ENCODE measurements at regions not wholly inside any gene's neighbourhood (a gene's known extent, or its start where the extent isn't known, plus 50 kb on each side); places are given as distances from the start of the nearest gene placed in this dataset.
A peak's percentile ranks its signal among the peaks of the same experiment; 100 is the strongest.

DNA sequence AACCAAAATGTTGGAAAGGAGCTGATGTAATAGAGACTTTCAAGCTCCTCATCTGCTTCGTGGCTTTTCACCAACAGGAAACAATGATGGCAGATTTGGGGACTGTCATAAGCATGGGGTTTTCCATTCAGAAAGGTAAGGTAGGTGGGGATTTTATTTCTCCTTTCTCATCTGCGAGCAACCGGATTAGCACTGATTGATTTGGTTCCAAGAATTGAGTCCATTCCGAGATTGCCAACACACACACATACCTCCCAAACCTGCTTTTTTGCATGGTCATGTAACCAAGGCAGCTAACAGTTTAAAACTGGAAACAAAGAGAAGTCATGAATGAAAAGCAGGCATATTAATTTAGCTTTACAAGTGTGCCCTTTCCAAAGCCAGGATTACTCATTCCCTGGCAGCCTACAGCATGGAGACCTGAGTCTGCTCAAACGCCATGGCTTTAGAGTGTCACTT is 63.0 kb upstream of the LNX1 start:
- no peak overlapping the region for H3K4me3 ChIP-seq (ENCODE audit: low read depth, low read length)
- TF ChIP-seq, protein P1, sequence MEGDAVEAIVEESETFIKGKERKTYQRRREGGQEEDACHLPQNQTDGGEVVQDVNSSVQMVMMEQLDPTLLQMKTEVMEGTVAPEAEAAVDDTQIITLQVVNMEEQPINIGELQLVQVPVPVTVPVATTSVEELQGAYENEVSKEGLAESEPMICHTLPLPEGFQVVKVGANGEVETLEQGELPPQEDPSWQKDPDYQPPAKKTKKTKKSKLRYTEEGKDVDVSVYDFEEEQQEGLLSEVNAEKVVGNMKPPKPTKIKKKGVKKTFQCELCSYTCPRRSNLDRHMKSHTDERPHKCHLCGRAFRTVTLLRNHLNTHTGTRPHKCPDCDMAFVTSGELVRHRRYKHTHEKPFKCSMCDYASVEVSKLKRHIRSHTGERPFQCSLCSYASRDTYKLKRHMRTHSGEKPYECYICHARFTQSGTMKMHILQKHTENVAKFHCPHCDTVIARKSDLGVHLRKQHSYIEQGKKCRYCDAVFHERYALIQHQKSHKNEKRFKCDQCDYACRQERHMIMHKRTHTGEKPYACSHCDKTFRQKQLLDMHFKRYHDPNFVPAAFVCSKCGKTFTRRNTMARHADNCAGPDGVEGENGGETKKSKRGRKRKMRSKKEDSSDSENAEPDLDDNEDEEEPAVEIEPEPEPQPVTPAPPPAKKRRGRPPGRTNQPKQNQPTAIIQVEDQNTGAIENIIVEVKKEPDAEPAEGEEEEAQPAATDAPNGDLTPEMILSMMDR (IDR thresholded peaks at IDR 0.05; ENCODE audit: insufficient read depth, low read depth, low read length, missing control alignments), result no peak
- DNase-seq (ENCODE audit: low read depth), result peak; percentile 67

DNA sequence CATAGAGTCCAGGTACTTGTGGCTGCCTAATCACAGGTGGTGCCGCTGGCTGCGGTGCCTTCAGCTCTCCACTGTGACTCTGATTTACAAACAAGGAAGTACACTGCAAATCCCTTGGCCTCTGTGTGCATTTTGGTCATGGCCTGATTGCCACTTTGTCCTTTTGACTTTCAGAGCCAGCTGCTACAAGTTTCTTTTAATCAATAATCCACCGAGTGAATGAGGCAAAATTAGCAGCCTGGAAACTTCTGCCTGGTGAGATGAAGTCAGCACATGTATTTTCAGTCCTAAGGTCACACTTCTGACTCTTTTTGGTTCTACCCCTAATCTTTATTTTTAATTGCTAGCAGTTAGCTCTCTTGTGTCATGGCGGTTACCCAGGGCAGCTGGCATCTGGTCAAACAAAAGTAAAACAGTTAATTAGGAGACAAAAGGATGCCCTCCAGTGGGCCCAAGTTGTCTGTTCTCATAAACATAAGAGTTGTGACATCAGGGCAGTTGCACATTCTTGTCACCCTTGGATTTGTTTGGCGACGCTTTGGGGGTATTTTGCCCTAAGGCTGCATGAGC is 62.3 kb upstream of the LNX1 start:
- DNase-seq (ENCODE audit: low read depth), result peak; percentile 62
- TF ChIP-seq, protein P1 (IDR thresholded peaks at IDR 0.05; ENCODE audit: insufficient read depth, low read depth, low read length, missing control alignments), result no peak
- no peak overlapping the region for H3K4me3 ChIP-seq (ENCODE audit: low read depth, low read length)

DNA sequence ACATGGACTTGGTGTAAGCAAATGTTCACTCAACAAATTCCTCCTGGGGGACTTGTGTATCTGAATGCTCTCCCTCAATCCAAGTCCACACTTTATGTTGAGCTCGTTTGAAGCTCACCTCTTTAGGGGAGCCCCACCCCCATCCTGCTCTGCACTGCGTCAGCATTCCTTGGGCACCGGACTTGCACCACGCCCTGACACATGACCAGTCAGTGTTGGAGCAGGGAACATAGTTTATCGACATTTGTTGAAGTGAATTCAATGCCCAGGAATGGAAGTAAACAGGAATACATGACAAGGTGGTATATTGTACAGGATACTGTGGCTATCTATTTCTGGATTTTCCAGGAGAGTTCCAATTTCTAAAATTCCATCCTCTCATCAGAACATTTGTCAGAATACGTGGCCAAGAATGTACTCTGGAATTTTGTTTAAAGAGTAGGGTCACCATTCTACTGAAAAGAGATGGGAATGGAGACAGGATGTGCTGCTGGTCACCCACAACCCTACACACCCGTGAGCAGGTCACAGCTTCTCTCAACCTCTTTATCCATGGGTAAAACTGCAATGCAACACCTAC is 60.0 kb upstream of the LNX1 start:
- DNase-seq (ENCODE audit: low read depth), result no peak
- H3K4me3 ChIP-seq (ENCODE audit: low read depth, low read length), result no peak overlapping the region
- TF ChIP-seq, protein P1 (IDR thresholded peaks at IDR 0.05; ENCODE audit: insufficient read depth, low read depth, low read length, missing control alignments), result no peak

DNA sequence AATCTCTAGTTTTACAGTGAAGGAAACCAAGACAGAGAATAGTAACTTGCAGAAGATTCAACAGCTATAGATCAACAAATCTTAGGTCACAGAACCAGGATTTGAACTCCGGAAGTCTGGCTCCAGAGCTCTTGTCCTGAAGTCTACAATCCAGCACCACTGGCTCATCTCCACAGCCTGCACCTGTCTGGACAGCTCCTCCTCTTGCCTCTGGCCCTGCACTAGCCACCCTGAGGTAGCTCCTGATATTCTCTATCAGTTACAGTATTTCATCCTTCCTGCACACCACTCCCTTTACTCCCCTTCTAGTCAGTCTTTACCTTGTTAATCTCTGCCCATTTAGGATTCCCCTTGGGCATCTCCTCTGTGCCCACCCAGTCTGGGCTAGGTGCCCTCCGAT is 58.1 kb upstream of the LNX1 start:
- DNase-seq (ENCODE audit: low read depth), result no peak
- TF ChIP-seq, protein P1 (IDR thresholded peaks at IDR 0.05; ENCODE audit: insufficient read depth, low read depth, low read length, missing control alignments), result no peak
- no peak overlapping the region for H3K4me3 ChIP-seq (ENCODE audit: low read depth, low read length)

DNA sequence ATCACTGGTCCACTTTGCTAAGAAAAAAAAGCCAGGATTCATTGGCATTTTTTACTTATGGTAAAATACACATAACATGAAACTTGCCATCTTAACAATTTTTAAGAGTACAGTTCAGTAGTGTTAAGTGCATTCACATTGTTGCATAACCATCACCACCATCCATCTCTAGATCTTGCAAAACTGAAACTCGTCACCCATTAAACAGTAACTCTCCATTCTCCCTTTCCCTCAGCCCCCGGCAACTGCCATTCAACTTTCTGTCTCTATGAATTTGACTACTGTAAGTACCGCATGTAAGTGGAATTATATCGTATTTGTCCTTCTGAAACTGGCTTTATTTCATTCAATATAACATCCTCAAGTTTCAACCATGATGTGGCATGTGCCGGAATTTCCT is 56.3 kb upstream of the LNX1 start:
- peak; percentile 21 for DNase-seq (ENCODE audit: low read depth)
- no peak overlapping the region for H3K4me3 ChIP-seq (ENCODE audit: low read depth, low read length)
- TF ChIP-seq, protein P1 (IDR thresholded peaks at IDR 0.05; ENCODE audit: insufficient read depth, low read depth, low read length, missing control alignments), result no peak

DNA sequence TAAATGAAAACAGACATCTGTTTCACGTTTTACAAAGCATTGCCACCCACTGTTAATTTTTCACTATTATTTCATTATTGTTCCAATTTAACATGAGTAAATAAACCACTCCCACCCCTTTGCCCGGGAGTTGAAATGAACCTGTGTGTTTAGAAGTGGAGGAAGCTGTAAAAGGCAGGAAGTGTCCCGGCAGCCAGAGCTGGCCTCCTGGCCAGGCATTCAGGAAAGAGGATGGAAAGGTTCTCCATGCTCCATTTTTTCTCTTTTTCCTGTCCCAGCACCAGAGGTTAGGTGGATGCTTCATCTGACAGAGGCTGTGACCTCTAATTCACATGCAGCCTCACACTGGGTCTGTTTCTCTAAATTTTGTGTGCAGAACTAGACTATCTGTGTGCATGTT is 55.5 kb upstream of the LNX1 start:
- DNase-seq (ENCODE audit: low read depth), result no peak
- TF ChIP-seq, protein P1 (IDR thresholded peaks at IDR 0.05; ENCODE audit: insufficient read depth, low read depth, low read length, missing control alignments), result no peak
- H3K4me3 ChIP-seq (ENCODE audit: low read depth, low read length), result no peak overlapping the region

DNA sequence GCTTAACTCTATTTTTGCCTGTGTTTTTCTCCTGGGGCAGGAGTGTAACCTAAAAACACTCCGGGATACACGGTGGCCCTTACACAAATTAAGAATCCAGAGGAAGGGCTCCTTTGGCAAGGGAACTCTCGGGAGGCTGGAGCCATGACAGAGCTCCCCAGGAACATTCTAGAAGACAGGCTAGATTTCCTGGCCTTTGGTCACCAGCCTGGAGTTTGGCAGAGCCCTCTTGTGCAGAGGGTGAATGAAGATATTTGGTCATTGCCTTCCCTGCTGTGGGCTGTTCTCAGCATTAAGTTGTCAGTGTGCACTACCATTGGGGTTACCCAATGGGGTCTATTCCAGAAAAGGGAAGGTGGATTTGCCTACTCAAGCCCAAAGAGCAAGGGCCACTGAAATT is 53.8 kb upstream of the LNX1 start:
- TF ChIP-seq, protein P1 (IDR thresholded peaks at IDR 0.05; ENCODE audit: insufficient read depth, low read depth, low read length, missing control alignments), result no peak
- no peak for DNase-seq (ENCODE audit: low read depth)
- H3K4me3 ChIP-seq (ENCODE audit: low read depth, low read length), result no peak overlapping the region

Measured in GM12865 (cell line).